Liver (tissue), 7 donors: ENCODE measurements at regions not wholly inside any gene's neighbourhood (a gene's known extent, or its start where the extent isn't known, plus 50 kb on each side); places are given as distances from the start of the nearest gene placed in this dataset.

Source experiments
- DNase-seq: peaks from one replicate; pipeline ENCODE4 v3.0.0-alpha.2; 2017; ENCODE audit warnings: low spot score
- H3K27ac ChIP-seq, 2 donors: one replicate each; pipeline ENCODE4 v1.7.0; 2013; ENCODE audit warnings: inconsistent platforms in 2 of 2, low read length in 2 of 2, control low read depth in 1 of 2, low read depth in 1 of 2, mild to moderate bottlenecking in 1 of 2
- H3K27me3 ChIP-seq, 4 donors: one replicate each; pipeline versions ENCODE4 v1.6.1 to v1.7.0; 2013; ENCODE audit warnings: low read length in 3 of 4, inconsistent platforms in 1 of 4, mild to moderate bottlenecking in 1 of 4, moderate library complexity in 1 of 4; ENCODE audit not compliant: control insufficient read depth in 4 of 4, insufficient read depth in 4 of 4
- H3K36me3 ChIP-seq, 4 donors: one replicate each; pipeline versions ENCODE4 v1.6.1 to v1.7.0; 2013; ENCODE audit warnings: low read length in 3 of 4, mild to moderate bottlenecking in 3 of 4, low read depth in 1 of 4, moderate library complexity in 1 of 4; ENCODE audit not compliant: control insufficient read depth in 4 of 4, insufficient read depth in 3 of 4
- H3K4me1 ChIP-seq, 4 donors: one replicate each; pipeline versions ENCODE4 v1.6.1 to v1.7.0; 2013; ENCODE audit warnings: low read length in 3 of 4, mild to moderate bottlenecking in 3 of 4, moderate library complexity in 1 of 4; ENCODE audit not compliant: control insufficient read depth in 4 of 4, insufficient read depth in 4 of 4
- H3K4me3 ChIP-seq, 3 donors: one replicate each; pipeline versions ENCODE4 v1.6.1 to v1.7.0; 2013; ENCODE audit warnings: low read length in 3 of 3, control low read depth in 1 of 3, low read depth in 1 of 3, mild to moderate bottlenecking in 1 of 3
- H3K9ac ChIP-seq, 2 donors: one replicate each; pipeline ENCODE4 v1.7.0; 2013; ENCODE audit warnings: low read length in 2 of 2, mild to moderate bottlenecking in 2 of 2, moderate library complexity in 2 of 2, control low read depth in 1 of 2, low read depth in 1 of 2
- H3K9me3 ChIP-seq, 4 donors: one replicate each; pipeline versions ENCODE4 v1.6.1 to v1.7.0; 2013; ENCODE audit warnings: low read length in 3 of 4; ENCODE audit not compliant: control insufficient read depth in 4 of 4
- ATF3 ChIP-seq: IDR thresholded peaks from 2 replicates; pipeline ENCODE4 v1.6.1; 2016; ENCODE audit warnings: antibody characterized with exemption
- EGR1 ChIP-seq, 2 donors: IDR thresholded peaks; 2 replicates each; pipeline ENCODE4 v1.6.1; 2016 to 2018; ENCODE audit warnings: antibody characterized with exemption in 2 of 2, low read depth in 2 of 2
- FOXA1 ChIP-seq: IDR thresholded peaks from 2 replicates; pipeline ENCODE4 v1.6.1; 2016; ENCODE audit warnings: antibody characterized with exemption
- FOXA2 ChIP-seq: IDR thresholded peaks from 2 replicates; pipeline ENCODE4 v1.6.1; 2016; ENCODE audit warnings: antibody characterized with exemption
- GABPA ChIP-seq, 2 donors: IDR thresholded peaks in 1 of 2; conservative IDR thresholded peaks in 1 of 2; 2 replicates each; pipeline ENCODE4 v1.6.1; 2016; ENCODE audit warnings: antibody characterized with exemption in 2 of 2, mild to moderate bottlenecking in 1 of 2, moderate library complexity in 1 of 2
- HNF4A ChIP-seq, 2 donors: conservative IDR thresholded peaks; 2 replicates each; pipeline ENCODE4 v1.6.1; 2016; ENCODE audit warnings: antibody characterized with exemption in 2 of 2, mild to moderate bottlenecking in 2 of 2
- HNF4G ChIP-seq: IDR thresholded peaks from 2 replicates; pipeline ENCODE4 v1.6.1; 2016; ENCODE audit warnings: antibody characterized with exemption
- JUND ChIP-seq, 2 donors: IDR thresholded peaks; 2 replicates each; pipeline ENCODE4 v1.6.1; 2016; ENCODE audit warnings: antibody characterized with exemption in 2 of 2
- NR2F2 ChIP-seq: IDR thresholded peaks from 2 replicates; pipeline ENCODE4 v1.6.1; 2016; ENCODE audit warnings: antibody characterized with exemption
- RAD21 ChIP-seq, 2 donors: IDR thresholded peaks; 2 replicates each; pipeline ENCODE4 v1.6.1; 2016; ENCODE audit warnings: antibody characterized with exemption in 2 of 2, mild to moderate bottlenecking in 2 of 2
- REST ChIP-seq: IDR thresholded peaks from 2 replicates; pipeline ENCODE4 v1.6.1; 2016; ENCODE audit warnings: antibody characterized with exemption, mild to moderate bottlenecking
- RXRA ChIP-seq, 2 donors: IDR thresholded peaks; 2 replicates each; pipeline ENCODE4 v1.6.1; 2017 to 2018; ENCODE audit warnings: antibody characterized with exemption in 2 of 2, mild to moderate bottlenecking in 1 of 2
- SP1 ChIP-seq: IDR thresholded peaks from 2 replicates; pipeline ENCODE4 v1.6.1; 2018; ENCODE audit warnings: antibody characterized with exemption, mild to moderate bottlenecking
- TAF1 ChIP-seq: conservative IDR thresholded peaks from 2 replicates; pipeline ENCODE4 v1.6.1; 2016; ENCODE audit warnings: antibody characterized with exemption, mild to moderate bottlenecking
- YY1 ChIP-seq: IDR thresholded peaks from 2 replicates; pipeline ENCODE4 v1.6.1; 2016; ENCODE audit warnings: antibody characterized with exemption, mild to moderate bottlenecking
- ZBTB33 ChIP-seq: IDR thresholded peaks from 2 replicates; pipeline ENCODE4 v1.6.1; 2016; ENCODE audit warnings: antibody characterized with exemption
- WGBS: extraction: QIAGEN DNeasy Blood & Tissue Kit; methylation state at CpG from one replicate; pipeline ENCODE4 v1.1.7; 2013; 5-methylcytosine and 5-hydroxymethylcytosine counted together
- donor health status: healthy.
- donor health status: healthy.
- donor health status: healthy.
- donor health status: healthy.

- WGBS: 62% methylated on average over 4 of the region's 4 CpGs
- no peak overlapping the region for H3K27ac ChIP-seq
- H3K36me3 ChIP-seq: no peaks in the 10 kb centered on the region
- no peak overlapping the region for H3K4me3 ChIP-seq
- H3K9me3 ChIP-seq: peaks cover 0 to 7% (median 0%) of the 10 kb centered on the region in 4 donors
- DNase-seq: no peak
- TF ChIP-seq NR2F2: no peak
- no peak for TF ChIP-seq HNF4G
- TF ChIP-seq ATF3: no peak
- TF ChIP-seq GABPA (IDR thresholded peaks at IDR 0.05 in 1 of 2, conservative IDR thresholded peaks at IDR 0.05 in 1 of 2): no peak
- TF ChIP-seq HNF4A (conservative IDR thresholded peaks at IDR 0.05): no peak
- no peak for TF ChIP-seq JUND (IDR thresholded peaks at IDR 0.05)
- TF ChIP-seq REST: no peak
- no peak for TF ChIP-seq ZBTB33
- TF ChIP-seq SP1: no peak
- TF ChIP-seq RXRA (IDR thresholded peaks at IDR 0.05): no peak
- no peak for TF ChIP-seq YY1
- TF ChIP-seq TAF1: no peak
- TF ChIP-seq RAD21 (IDR thresholded peaks at IDR 0.05): no peak
- TF ChIP-seq FOXA2: no peak
- no peak overlapping the region for H3K9ac ChIP-seq
- H3K27me3 ChIP-seq: no peaks in the 10 kb centered on the region
- no peaks in the 10 kb centered on the region for H3K4me1 ChIP-seq
Measured at GRCh38 chr11:104369761-104370160, 205.8 kb upstream of the PDGFD start.

GRCh38 chr11:104366321-104366734 lies 202.4 kb upstream of the PDGFD start:
- 89% methylated on average over 33 of the region's 33 CpGs for WGBS
- Histone ChIP-seq H3K9me3 (peaks cover 0 to 4% (median 0%) of the 10 kb centered on the region in 4 donors), H3K27me3 (no peaks in the 10 kb centered on the region), H3K9ac (no peak overlapping the region), H3K4me1 (no peaks in the 10 kb centered on the region), H3K36me3 (no peaks in the 10 kb centered on the region), H3K27ac (no peak overlapping the region), H3K4me3 (no peak overlapping the region)
- DNase-seq: no peak
- no peak for TF ChIP-seq NR2F2
- TF ChIP-seq EGR1 (IDR thresholded peaks at IDR 0.05; ENCODE audit: low read depth in 2 of 2): no peak
- TF ChIP-seq REST: no peak
- TF ChIP-seq HNF4A (conservative IDR thresholded peaks at IDR 0.05): no peak
- no peak for TF ChIP-seq TAF1
- TF ChIP-seq JUND (IDR thresholded peaks at IDR 0.05): no peak
- no peak for TF ChIP-seq RAD21 (IDR thresholded peaks at IDR 0.05)
- no peak for TF ChIP-seq ATF3
- TF ChIP-seq SP1: no peak
- no peak for TF ChIP-seq GABPA (IDR thresholded peaks at IDR 0.05 in 1 of 2, conservative IDR thresholded peaks at IDR 0.05 in 1 of 2)
- TF ChIP-seq YY1: no peak
- TF ChIP-seq HNF4G: no peak
- no peak for TF ChIP-seq RXRA (IDR thresholded peaks at IDR 0.05)
- TF ChIP-seq FOXA1: no peak
